ENCODE measurements at regions not wholly inside any gene's neighbourhood (a gene's known extent, or its start where the extent isn't known, plus 50 kb on each side); places are given as distances from the start of the nearest gene placed in this dataset.

DNA sequence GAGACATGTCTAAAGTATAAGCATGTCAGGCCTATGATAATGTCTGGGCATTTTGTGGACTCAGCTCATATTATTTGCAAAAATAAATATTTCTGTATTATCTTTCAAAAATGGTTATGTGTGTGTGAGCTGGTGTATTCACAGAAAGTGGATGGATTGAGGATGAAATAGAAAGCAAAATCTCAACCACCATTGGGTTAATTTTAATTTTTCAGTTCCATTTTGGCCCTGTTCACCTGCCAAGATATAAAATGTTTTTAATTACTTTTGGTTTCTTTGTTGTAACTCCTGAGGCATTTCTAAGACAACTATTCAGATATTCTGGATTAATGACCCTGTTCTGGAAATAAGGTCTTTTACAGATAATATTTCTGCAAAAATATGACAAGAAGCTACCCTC is 232.7 kb upstream of the PPFIA2 start:
- in situ Hi-C loops (cut with HindIII; ENCODE audit: low pct_ligation_motif_present, low pct_unique_long_range_greater_than_20kb, low sequenced_read_pairs), result no loop called here
- DNase-seq, result no peak

DNA sequence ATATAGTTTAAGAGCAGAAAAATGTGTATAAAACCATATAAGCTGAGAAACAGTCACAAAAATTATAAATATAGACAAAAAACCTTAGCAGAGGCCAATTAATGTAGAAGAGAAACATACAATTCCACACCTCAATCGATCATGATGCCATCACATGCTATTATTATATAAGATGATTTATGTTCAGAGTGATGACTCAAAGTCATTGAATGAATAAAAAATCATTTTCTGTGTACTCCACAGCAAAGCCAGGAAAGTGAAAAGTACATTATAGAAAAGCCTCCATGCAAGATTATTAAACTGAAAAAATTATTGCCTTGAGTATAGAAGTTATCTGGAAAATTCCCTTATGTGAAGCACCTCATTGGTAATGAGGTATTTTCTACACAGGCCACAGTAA is 229.2 kb upstream of the PPFIA2 start:
- in situ Hi-C loops (cut with HindIII; ENCODE audit: low pct_ligation_motif_present, low pct_unique_long_range_greater_than_20kb, low sequenced_read_pairs), result no loop called here

DNA sequence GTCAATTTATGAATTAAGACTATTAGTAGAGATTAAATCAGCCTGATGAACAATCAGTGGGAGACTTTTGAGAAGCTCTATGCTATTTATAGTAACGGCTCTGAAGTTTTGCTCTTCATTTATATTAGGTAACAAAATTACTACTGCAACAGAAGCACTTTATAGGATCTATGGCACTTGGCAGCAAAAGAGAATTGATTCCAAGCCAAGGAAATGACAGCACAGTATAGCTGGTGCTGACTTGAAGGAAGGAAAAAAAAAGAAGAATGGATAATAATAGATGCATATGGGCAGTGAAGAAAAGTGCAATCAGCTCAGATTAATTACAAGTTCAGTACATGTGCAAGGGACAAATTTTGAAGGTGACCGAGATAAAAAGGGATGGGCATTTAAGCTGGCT is 228.2 kb upstream of the PPFIA2 start:
- no peak for DNase-seq
- in situ Hi-C loops (cut with HindIII; ENCODE audit: low pct_ligation_motif_present, low pct_unique_long_range_greater_than_20kb, low sequenced_read_pairs), result no loop called here

More for the DNA sequence above, 229.2 kb upstream of the PPFIA2 start:
- no peak for DNase-seq

DNA sequence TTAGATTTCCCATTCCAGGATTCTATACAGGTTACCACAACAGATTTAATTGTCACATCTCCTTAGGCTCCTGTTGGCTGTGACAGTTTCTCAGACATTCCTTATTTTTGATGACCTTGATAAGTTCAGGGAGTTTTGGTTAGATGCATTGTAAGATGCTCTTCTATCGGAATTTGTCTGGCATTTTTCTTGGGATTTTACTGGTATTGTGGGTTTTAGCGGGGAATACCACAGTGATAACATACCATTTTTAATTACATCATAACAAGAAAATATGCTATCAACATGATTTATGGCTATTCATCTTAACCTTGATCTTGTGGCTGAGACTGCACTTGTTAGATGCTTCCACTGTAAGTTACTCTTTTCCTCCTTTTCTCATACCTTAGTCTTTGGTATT is 217.5 kb upstream of the PPFIA2 start:
- in situ Hi-C loops (cut with HindIII; ENCODE audit: low pct_ligation_motif_present, low pct_unique_long_range_greater_than_20kb, low sequenced_read_pairs), result no loop called here

DNA sequence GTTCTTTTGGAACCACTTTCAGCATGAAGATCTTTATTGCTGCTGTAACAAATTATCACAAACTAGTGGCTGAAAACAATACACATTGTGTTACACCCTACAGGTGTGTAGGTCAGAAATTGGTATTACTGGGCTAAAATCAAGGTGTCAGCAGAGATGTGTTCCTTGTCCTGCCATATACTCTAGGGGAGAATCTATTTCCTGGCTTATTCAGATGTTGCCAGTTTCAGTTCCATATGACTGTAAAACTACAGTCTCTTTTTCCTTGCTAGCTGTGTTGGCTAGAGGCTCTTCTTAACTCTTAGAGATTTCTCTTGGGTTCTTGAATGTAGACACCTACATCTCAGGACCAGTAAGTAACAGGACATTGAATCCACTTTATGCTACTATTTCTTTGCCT is 215.6 kb upstream of the PPFIA2 start:
- DNase-seq, result no peak
- in situ Hi-C loops (cut with HindIII; ENCODE audit: low pct_ligation_motif_present, low pct_unique_long_range_greater_than_20kb, low sequenced_read_pairs), result no loop called here

More for the DNA sequence above, 217.5 kb upstream of the PPFIA2 start:
- DNase-seq, result no peak

DNA sequence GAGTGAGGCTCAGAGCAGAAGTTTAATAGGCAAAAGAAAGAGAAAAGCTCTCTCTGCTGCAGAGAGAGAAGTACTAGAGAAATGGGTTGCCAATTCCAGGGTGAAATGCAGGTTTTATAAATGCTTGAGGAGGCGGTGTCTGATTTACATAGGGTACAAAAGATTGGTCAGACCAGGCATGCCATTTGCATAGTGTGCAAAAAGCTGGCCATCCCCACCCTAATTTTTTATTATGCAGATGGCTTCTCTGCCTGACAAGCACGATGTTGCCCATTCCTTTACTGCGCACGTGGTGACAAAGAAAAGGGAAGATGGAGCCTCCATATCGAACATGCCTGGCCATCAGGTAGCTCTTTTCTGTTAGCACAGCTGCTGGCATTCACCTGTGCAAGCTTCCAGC is 209.3 kb upstream of the PPFIA2 start:
- in situ Hi-C loops (cut with HindIII; ENCODE audit: low pct_ligation_motif_present, low pct_unique_long_range_greater_than_20kb, low sequenced_read_pairs), result no loop called here

DNA sequence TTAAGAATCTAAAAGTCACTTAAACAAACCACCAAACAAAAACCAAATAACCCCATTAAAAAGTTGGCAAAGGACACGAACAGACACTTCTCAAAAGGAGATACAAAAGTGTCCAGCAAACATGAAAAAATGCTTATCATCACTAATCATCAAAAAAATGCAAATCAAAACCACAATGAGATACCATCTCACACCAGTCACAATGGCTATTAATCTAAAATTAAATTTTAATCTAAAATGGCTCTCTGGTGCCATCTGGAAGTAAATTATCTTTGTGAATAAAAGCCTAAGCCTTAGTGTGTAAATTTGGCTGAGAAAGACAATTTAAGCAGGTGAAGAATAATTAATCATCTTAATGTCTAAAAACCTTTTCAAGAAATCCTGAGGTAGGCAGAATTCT is 204.5 kb upstream of the PPFIA2 start:
- no peak for DNase-seq
- in situ Hi-C loops (cut with HindIII; ENCODE audit: low pct_ligation_motif_present, low pct_unique_long_range_greater_than_20kb, low sequenced_read_pairs), result no loop called here

More for the DNA sequence above, 209.3 kb upstream of the PPFIA2 start:
- DNase-seq, result no peak

DNA sequence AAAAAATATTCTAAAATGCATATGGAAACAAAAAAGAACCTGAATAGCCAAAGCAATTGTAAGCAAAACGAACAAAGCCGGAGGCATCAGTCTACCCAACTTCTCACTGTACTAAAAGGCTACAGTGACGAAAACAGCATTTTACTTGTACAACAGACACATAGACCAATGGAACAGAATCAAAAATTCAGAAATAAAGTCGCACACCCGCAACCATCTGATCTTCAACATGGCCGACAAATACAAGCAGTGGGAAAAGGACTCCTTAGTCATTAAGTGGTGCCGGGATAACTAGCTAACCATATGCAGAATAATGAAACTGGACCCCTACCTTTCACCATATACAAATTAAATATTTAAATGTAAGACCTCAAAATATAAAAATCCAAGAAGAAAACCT is 203.9 kb upstream of the PPFIA2 start:
- in situ Hi-C loops (cut with HindIII; ENCODE audit: low pct_ligation_motif_present, low pct_unique_long_range_greater_than_20kb, low sequenced_read_pairs), result no loop called here
- no peak for DNase-seq

DNA sequence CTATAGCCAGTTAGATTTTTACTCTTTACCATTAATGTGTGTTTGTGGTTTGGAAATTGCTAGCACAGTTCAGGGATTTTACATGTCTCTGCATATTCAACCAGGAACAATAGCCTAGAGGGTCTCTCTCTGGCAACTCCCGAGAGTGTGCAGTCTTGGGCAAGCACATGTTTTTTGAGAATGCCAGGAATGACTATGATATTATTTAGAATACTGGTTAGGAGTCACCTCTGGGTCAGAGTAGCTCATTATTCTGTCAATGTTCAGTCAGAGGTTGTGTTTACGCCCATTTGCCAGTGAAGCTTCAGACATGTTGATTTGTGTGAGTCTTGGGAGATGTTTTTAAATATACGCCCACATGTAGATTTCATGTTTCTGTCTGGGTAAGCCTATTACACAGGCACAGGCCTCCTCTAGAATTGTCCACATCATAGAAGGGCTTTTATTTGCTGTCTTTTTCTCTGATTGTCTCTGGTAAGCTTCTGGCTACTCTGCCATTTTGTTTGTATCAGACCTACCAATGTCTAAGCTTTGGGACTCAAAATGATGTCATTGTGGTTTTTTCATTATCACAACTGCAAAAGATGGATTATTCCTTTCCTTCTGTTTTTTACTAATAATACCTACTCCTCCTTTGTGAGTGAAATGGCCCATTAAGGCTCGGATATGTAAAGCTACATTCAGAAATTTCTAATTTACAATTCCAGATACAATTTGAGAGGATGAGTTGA is 203.1 kb upstream of the PPFIA2 start:
- no peak for DNase-seq
- in situ Hi-C loops (cut with HindIII; ENCODE audit: low pct_ligation_motif_present, low pct_unique_long_range_greater_than_20kb, low sequenced_read_pairs), result no loop called here

DNA sequence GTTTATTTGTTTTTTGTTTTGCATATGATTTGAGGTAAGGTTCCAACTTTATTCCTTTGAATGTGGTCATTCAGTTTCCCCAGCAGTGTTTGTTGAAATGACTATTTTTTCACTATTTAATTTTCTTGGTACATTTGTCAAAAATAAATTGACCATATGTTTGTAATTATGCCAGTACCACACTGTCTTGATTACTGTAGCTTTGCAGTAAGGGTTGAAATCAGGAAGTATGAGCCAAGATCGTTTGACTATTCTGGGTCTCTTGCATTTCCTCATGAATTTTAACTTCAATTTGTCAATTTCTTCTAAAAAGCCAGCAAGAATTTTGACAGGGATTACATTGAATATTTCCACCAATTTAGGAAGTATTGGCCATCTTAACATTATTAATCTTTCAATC is 199.3 kb upstream of the PPFIA2 start:
- in situ Hi-C loops (cut with HindIII; ENCODE audit: low pct_ligation_motif_present, low pct_unique_long_range_greater_than_20kb, low sequenced_read_pairs), result no loop called here
- DNase-seq, result no peak

DNA sequence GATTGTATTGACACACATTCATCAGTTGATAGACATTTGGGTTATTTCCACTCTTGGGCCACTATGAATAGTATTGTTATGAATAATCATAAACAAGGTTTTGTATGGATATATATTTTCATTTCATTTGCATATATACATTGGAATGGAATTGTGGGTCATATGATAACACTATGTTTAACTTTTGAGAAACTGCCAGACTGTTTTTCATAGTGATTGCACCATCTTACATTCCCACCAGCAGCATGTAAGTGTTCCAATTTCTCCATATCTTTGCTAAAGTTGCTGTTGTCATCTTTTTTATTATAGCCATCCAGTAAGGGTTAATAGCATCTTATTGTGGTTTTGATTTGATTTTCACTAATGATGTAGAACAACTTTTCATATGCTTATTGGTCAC is 198.5 kb upstream of the PPFIA2 start:
- DNase-seq, result no peak
- in situ Hi-C loops (cut with HindIII; ENCODE audit: low pct_ligation_motif_present, low pct_unique_long_range_greater_than_20kb, low sequenced_read_pairs), result no loop called here

DNA sequence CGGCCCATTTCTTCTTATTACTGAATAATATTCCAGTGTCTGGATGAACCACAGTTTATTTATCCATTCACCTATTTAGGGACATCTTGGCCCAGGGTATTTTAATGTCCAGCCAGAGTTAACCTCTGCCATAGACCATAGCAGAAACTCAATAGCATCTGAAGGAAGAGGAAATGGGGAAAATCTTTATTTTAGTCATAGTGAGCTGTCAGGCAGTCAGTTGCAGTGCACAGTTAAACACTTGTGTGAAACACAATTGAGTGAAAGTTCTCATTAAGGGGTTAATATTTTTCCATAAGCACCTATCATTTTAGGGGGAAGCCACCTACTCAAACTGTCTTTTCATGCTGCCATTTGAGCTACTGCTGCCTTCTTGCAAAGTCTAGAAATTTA is 197.3 kb upstream of the PPFIA2 start:
- in situ Hi-C loops (cut with HindIII; ENCODE audit: low pct_ligation_motif_present, low pct_unique_long_range_greater_than_20kb, low sequenced_read_pairs), result no loop called here
- no peak for DNase-seq

DNA sequence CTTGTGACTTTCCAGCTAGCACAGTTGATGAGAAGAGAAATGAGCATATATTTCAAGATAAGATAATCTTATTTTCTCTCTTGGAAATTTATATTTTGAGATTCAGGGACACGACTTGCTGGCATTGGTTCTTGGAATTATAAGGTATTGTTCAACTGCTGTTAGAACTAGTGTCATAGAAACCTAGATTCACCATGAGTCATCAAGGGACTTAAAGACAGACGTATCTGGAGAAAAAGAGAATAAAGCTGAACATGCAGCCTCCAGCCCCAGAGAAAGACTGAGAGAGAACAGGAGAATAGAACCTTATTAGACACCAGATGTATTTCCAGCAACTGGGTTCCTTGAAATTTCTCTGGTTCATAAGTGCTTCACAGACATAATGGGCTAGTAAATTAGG is 194.4 kb upstream of the PPFIA2 start:
- in situ Hi-C loops (cut with HindIII; ENCODE audit: low pct_ligation_motif_present, low pct_unique_long_range_greater_than_20kb, low sequenced_read_pairs), result no loop called here
- DNase-seq, result no peak

DNA sequence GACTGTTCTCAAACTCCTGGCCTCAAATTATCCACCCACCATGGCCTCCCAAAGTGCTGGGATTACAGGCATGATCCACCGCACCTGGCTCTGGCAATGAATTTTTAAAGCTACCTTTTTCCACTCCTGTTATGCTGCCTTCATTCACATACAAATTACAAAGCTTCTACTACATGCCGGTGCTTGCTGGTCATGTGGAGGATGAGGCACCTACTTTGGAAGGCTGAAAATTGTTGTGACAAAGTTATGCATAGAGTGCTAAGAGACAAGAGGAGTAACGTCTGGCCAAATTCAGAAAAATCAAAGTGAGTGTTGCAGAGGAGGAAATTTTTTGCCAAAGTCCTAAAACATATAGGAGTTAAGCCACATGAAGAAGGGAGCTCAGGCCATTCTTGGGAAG is 191.7 kb upstream of the PPFIA2 start:
- in situ Hi-C loops (cut with HindIII; ENCODE audit: low pct_ligation_motif_present, low pct_unique_long_range_greater_than_20kb, low sequenced_read_pairs), result no loop called here

DNA sequence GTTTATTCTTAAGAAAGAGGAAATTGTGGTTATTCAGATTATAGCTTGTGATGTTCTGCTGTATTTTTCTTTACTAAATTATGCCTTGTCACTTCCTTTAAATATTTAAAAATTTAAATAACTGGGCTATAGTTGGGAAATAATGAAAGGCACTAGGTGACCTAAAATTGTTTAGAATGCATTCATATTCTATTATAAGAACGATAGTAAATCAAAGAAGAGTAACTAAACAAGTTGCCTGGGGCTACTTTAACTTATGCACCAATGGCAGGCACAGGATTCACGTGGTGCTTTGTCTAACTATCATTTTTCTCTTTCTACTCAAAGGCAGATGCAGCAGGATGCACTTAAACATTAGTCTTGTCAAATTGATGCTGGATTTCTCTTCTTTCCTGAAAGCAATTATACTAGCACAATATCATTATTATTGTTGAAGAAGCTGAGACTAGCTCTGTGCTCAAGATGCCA is 190.7 kb upstream of the PPFIA2 start:
- in situ Hi-C loops (cut with HindIII; ENCODE audit: low pct_ligation_motif_present, low pct_unique_long_range_greater_than_20kb, low sequenced_read_pairs), result no loop called here

More for the DNA sequence above, 191.7 kb upstream of the PPFIA2 start:
- no peak for DNase-seq

DNA sequence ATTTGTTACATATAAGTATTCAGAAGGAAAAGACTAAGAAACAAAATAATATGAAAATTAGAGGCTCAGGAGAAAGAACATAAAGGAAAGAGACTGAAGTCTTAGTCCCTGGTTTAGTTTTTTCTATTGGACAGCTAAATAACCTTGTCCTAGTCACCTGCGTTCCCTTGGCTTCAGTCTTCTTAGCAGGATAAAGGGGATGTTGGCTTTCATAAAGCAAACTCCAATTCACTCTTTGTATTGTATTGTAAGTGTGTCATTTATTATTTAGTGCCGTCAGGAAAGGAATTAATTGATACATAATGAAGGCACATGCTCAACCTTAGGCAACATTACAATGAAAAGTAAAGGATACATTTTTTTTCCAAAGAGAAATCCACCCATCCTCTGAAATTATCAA is 190.3 kb upstream of the PPFIA2 start:
- no peak for DNase-seq
- in situ Hi-C loops (cut with HindIII; ENCODE audit: low pct_ligation_motif_present, low pct_unique_long_range_greater_than_20kb, low sequenced_read_pairs), result no loop called here

More for the DNA sequence above, 190.7 kb upstream of the PPFIA2 start:
- DNase-seq, result no peak

DNA sequence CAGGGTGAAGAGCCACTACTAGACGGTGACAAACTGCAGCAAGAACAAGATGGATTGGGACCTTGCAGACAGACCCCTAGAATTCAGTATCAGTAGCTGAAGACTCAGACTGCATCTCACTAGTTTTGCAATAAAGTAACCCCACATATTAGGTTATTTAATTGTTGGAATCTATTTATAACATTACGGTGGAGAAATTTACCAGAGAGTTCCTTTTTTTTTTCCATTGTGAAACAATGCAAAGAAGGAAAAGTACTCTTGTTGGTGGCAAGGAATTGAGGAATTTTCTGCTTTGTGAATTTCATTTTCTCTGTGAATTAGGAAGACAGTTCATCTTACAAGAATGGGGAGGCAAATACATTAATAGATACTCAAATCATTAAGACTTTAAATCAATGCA is 185.7 kb upstream of the PPFIA2 start:
- in situ Hi-C loops (cut with HindIII; ENCODE audit: low pct_ligation_motif_present, low pct_unique_long_range_greater_than_20kb, low sequenced_read_pairs), result no loop called here
- no peak for DNase-seq

DNA sequence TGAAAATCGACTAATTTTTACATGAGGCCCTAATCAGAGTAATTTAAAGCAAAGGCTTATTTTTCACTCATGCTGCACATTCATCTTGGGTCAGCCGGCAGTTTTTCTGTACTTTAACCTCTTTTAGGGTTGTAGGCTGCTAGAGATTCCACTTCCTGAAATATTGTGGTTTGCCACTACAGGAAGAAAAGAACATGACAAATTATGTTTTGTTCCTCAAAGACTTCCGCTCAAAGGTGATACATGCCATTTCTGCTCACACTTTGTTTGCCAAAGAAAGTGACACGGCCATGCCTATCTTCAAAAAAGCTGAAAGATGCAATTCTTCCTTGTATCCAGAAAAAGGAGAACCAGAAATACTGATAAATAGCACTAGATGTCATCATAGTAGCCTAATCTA is 183.4 kb upstream of the PPFIA2 start:
- in situ Hi-C loops (cut with HindIII; ENCODE audit: low pct_ligation_motif_present, low pct_unique_long_range_greater_than_20kb, low sequenced_read_pairs), result no loop called here

DNA sequence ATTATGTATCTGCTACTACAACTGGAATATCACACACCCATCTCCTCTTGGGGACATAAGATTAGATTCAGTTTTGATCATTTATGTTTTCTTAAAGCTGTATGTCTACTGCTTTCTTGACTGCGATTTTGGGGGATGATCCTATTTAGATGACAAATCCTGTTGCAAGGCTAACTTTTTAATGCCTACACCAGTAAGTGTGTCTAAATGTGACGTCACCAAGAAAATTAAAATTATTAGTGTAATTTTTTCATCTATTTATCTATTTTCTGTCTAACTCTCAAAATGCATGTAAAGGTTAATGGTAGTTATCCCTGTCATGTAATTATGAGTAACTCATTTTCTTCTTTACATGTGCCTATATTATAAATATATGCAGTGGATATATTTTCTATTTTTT is 170.9 kb upstream of the PPFIA2 start:
- in situ Hi-C loops (cut with HindIII; ENCODE audit: low pct_ligation_motif_present, low pct_unique_long_range_greater_than_20kb, low sequenced_read_pairs), result no loop called here
- no peak for DNase-seq

More for the DNA sequence above, 183.4 kb upstream of the PPFIA2 start:
- DNase-seq, result no peak

DNA sequence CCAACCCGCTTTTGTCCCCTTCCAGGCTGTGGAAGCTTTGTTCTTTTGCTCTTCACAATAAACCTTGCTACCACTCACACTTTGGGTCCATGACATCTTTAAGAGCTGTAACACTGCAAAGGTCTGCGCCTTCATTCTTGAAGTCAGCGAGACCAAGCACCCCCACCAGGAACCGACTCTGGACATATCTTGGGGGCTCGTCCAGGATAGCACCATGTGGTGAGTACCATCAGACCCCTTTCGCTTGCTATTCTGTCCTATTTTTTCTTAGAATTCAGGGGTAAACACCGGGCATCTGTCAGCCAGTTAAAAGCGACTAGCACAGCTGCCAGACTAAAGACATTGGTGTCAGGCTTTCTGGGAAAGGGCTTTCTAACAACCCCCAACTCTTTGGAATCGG is 137.6 kb upstream of the PPFIA2 start:
- peak; percentile 15 for DNase-seq
- in situ Hi-C loops (cut with HindIII; ENCODE audit: low pct_ligation_motif_present, low pct_unique_long_range_greater_than_20kb, low sequenced_read_pairs), result no loop called here

DNA sequence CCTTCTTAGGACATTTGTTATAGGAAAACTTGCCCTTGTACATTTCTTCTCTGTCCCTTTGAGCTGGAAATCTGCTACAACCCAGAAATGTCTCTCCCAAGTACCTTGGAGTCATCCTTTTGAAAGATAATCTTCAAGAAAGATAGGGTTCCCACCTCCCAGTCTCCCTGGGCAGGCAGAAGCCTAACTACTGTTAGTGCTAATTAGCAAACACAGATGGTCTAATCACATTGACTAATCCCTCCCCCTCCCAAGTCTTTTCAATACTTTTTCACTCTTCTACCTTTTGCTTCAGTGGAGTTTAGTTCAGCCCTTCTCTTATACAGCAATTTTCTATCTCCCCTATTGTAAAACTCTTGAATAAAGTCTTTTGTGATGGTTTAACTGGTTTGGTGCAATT is 129.8 kb upstream of the PPFIA2 start:
- in situ Hi-C loops (cut with HindIII; ENCODE audit: low pct_ligation_motif_present, low pct_unique_long_range_greater_than_20kb, low sequenced_read_pairs), result no loop called here
- DNase-seq, result no peak

Measured in ACHN (cell line).